ENCODE measurements at regions not wholly inside any gene's neighbourhood (a gene's known extent, or its start where the extent isn't known, plus 50 kb on each side); places are given as distances from the start of the nearest gene placed in this dataset.

GRCh38 chr3:18090377-18090776, 334.8 kb downstream of the SATB1 start:
- Histone ChIP-seq H3K9me2 (ENCODE audit: insufficient read depth, low read length) (no peaks in the 10 kb centered on the region), H3K9me3 (ENCODE audit: low read length) (no peaks in the 10 kb centered on the region), H3K79me2 (ENCODE audit: insufficient read depth, low read depth, low read length) (no peaks in the 10 kb centered on the region), H4K20me1 (ENCODE audit: insufficient read depth, low read length) (no peaks in the 10 kb centered on the region), H3K27ac (ENCODE audit: low read depth, low read length, poor library complexity, severe bottlenecking) (no peak overlapping the region), H3K4me2 (ENCODE audit: low read length) (no peak overlapping the region), H3K4me1 (ENCODE audit: insufficient read depth, low read length, poor library complexity, severe bottlenecking) (no peaks in the 10 kb centered on the region), H3K36me3 (ENCODE audit: insufficient read depth, low read length) (no peaks in the 10 kb centered on the region), H2AFZ (ENCODE audit: low read length) (0 out of 2 replicates have a peak overlapping the region, but pooled peaks have one; percentile 11), H3K4me3 (ENCODE audit: low read depth, low read length, poor library complexity, severe bottlenecking) (no peak overlapping the region)
- POLR2A ChIA-PET = no interaction called here
- TF ChIP-seq, protein P1, sequence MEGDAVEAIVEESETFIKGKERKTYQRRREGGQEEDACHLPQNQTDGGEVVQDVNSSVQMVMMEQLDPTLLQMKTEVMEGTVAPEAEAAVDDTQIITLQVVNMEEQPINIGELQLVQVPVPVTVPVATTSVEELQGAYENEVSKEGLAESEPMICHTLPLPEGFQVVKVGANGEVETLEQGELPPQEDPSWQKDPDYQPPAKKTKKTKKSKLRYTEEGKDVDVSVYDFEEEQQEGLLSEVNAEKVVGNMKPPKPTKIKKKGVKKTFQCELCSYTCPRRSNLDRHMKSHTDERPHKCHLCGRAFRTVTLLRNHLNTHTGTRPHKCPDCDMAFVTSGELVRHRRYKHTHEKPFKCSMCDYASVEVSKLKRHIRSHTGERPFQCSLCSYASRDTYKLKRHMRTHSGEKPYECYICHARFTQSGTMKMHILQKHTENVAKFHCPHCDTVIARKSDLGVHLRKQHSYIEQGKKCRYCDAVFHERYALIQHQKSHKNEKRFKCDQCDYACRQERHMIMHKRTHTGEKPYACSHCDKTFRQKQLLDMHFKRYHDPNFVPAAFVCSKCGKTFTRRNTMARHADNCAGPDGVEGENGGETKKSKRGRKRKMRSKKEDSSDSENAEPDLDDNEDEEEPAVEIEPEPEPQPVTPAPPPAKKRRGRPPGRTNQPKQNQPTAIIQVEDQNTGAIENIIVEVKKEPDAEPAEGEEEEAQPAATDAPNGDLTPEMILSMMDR (conservative IDR thresholded peaks at IDR 0.05; ENCODE audit: low read length) = no peak
- TF ChIP-seq EZH2phosphoT487 (IDR thresholded peaks at IDR 0.05; ENCODE audit: borderline replicate concordance, low read depth, low read length) = no peak
- intact Hi-C loops (cut with micrococcal nuclease; ENCODE audit: unreplicated experiment) = no loop called here
- CTCF ChIA-PET (ENCODE audit: unreplicated experiment) = no interaction called here
- no peak for DNase-seq (ENCODE audit: low spot score)
- no TSS peak for BruUV-seq (replicated peaks)

- Histone ChIP-seq H3K9me2 (ENCODE audit: insufficient read depth, low read length) (no peaks in the 10 kb centered on the region), H3K4me2 (ENCODE audit: low read length) (no peak overlapping the region), H3K36me3 (ENCODE audit: insufficient read depth, low read length) (no peaks in the 10 kb centered on the region), H3K4me3 (ENCODE audit: low read depth, low read length, poor library complexity, severe bottlenecking) (no peak overlapping the region), H2AFZ (ENCODE audit: low read length) (0 out of 2 replicates have a peak overlapping the region, but pooled peaks have one; percentile 27), H3K79me2 (ENCODE audit: insufficient read depth, low read depth, low read length) (no peaks in the 10 kb centered on the region), H4K20me1 (ENCODE audit: insufficient read depth, low read length) (no peaks in the 10 kb centered on the region), H3K9me3 (ENCODE audit: low read length) (no peaks in the 10 kb centered on the region), H3K27ac (ENCODE audit: low read depth, low read length, poor library complexity, severe bottlenecking) (no peak overlapping the region), H3K4me1 (ENCODE audit: insufficient read depth, low read length, poor library complexity, severe bottlenecking) (no peaks in the 10 kb centered on the region)
- CTCF ChIA-PET (ENCODE audit: unreplicated experiment) = no interaction called here
- POLR2A ChIA-PET = no interaction called here
- intact Hi-C loops (cut with micrococcal nuclease; ENCODE audit: unreplicated experiment) = no loop called here
- BruUV-seq (replicated peaks) = no TSS peak
- TF ChIP-seq EZH2phosphoT487 (IDR thresholded peaks at IDR 0.05; ENCODE audit: borderline replicate concordance, low read depth, low read length) = no peak
- TF ChIP-seq, protein P1 (conservative IDR thresholded peaks at IDR 0.05; ENCODE audit: low read length) = no peak
- DNase-seq (ENCODE audit: low spot score) = no peak
Observed at GRCh38 chr3:18087988-18088387, 337.2 kb downstream of the SATB1 start.

DNA sequence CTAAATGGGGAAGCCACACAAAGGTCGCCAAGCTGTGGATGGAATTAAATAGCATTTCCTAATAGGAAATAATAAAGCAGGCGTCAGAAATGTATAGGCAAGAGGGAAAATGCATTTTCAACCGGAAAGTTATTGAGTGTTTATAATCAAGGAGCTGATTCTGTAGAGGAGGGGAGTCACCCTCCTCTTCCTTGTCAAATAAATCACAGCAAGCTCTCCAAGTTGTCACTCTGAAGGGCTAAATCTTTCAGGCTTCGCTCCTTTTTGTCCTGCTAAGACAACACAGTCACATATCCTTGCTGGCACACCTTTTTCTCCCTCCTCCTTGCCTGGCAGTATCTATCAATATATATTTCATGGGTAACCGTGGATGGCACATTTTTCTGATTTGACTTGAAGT, 338.4 kb downstream of the SATB1 start:
- Histone ChIP-seq H2AFZ (ENCODE audit: low read length) (peak overlapping the region; percentile 43; the same call in 1 of the 2 replicates), H3K9me2 (ENCODE audit: insufficient read depth, low read length) (no peaks in the 10 kb centered on the region), H3K36me3 (ENCODE audit: insufficient read depth, low read length) (no peaks in the 10 kb centered on the region), H3K27ac (ENCODE audit: low read depth, low read length, poor library complexity, severe bottlenecking) (no peak overlapping the region), H3K4me3 (ENCODE audit: low read depth, low read length, poor library complexity, severe bottlenecking) (no peak overlapping the region), H3K9me3 (ENCODE audit: low read length) (no peaks in the 10 kb centered on the region), H3K79me2 (ENCODE audit: insufficient read depth, low read depth, low read length) (no peaks in the 10 kb centered on the region), H4K20me1 (ENCODE audit: insufficient read depth, low read length) (no peaks in the 10 kb centered on the region), H3K4me1 (ENCODE audit: insufficient read depth, low read length, poor library complexity, severe bottlenecking) (no peaks in the 10 kb centered on the region), H3K4me2 (ENCODE audit: low read length) (no peak overlapping the region)
- DNase-seq (ENCODE audit: low spot score) = no peak
- ChIA-PET CTCF (ENCODE audit: unreplicated experiment) (no interaction called here), POLR2A (interaction anchor here (1.1 kb wide), 1 partner anchor 8 kb away, joined by 4 read pairs; no protein-coding TSS in a partner anchor)
- TF ChIP-seq, protein P1 (conservative IDR thresholded peaks at IDR 0.05; ENCODE audit: low read length) = no peak
- no TSS peak for BruUV-seq (replicated peaks)
- intact Hi-C loops (cut with micrococcal nuclease; ENCODE audit: unreplicated experiment) = no loop called here
